ENCODE measurements at regions not wholly inside any gene's neighbourhood (a gene's known extent, or its start where the extent isn't known, plus 50 kb on each side); places are given as distances from the start of the nearest gene placed in this dataset.

- Histone ChIP-seq H3K27me3 (ENCODE audit: control insufficient read depth in 1 of 2, insufficient read depth in 2 of 2, low read length in 2 of 2) (no peaks in the 10 kb centered on the region), H3K27ac (ENCODE audit: low read depth in 2 of 2, low read length in 1 of 2) (no peak overlapping the region), H3K4me3 (ENCODE audit: low read depth in 1 of 2, low read length in 2 of 2) (no peak overlapping the region), H3K4me1 (ENCODE audit: control insufficient read depth in 2 of 2, insufficient read depth in 2 of 2, low read length in 1 of 2) (no peaks in the 10 kb centered on the region), H3K36me3 (ENCODE audit: control insufficient read depth in 2 of 2, insufficient read depth in 2 of 2, low read length in 1 of 2) (no peaks in the 10 kb centered on the region), H3K9me3 (ENCODE audit: control insufficient read depth in 2 of 2, insufficient read depth in 1 of 2, low read depth in 1 of 2, low read length in 1 of 2) (no peaks in the 10 kb centered on the region)
- 58 to 59% methylated on average over 2 of the region's 2 CpGs for WGBS, 2 donors
Measured at GRCh38 chrX:5526191-5526590, 702.5 kb downstream of the NLGN4X start.

GRCh38 chrX:5490786-5491563, 737.7 kb downstream of the NLGN4X start:
- no peaks in the 10 kb centered on the region for H3K27me3 ChIP-seq (ENCODE audit: control insufficient read depth in 1 of 2, insufficient read depth in 2 of 2, low read length in 2 of 2)
- H3K27ac ChIP-seq (ENCODE audit: low read depth in 2 of 2, low read length in 1 of 2), result no peak overlapping the region
- H3K4me1 ChIP-seq (ENCODE audit: control insufficient read depth in 2 of 2, insufficient read depth in 2 of 2, low read length in 1 of 2), result no peaks in the 10 kb centered on the region
- 61 to 69% methylated on average over 8 of the region's 8 CpGs for WGBS, 2 donors
- peaks cover 0 to 2% of the 10 kb centered on the region in 2 donors for H3K9me3 ChIP-seq (ENCODE audit: control insufficient read depth in 2 of 2, insufficient read depth in 1 of 2, low read depth in 1 of 2, low read length in 1 of 2)
- no peak overlapping the region for H3K4me3 ChIP-seq (ENCODE audit: low read depth in 1 of 2, low read length in 2 of 2)
- H3K36me3 ChIP-seq (ENCODE audit: control insufficient read depth in 2 of 2, insufficient read depth in 2 of 2, low read length in 1 of 2), result no peaks in the 10 kb centered on the region

- H3K4me3 ChIP-seq (ENCODE audit: low read depth in 1 of 2, low read length in 2 of 2), result no peak overlapping the region
- 91 to 93% methylated on average over 4 of the region's 4 CpGs for WGBS, 2 donors
- no peaks in the 10 kb centered on the region for H3K9me3 ChIP-seq (ENCODE audit: control insufficient read depth in 2 of 2, insufficient read depth in 1 of 2, low read depth in 1 of 2, low read length in 1 of 2)
- no peaks in the 10 kb centered on the region for H3K27me3 ChIP-seq (ENCODE audit: control insufficient read depth in 1 of 2, insufficient read depth in 2 of 2, low read length in 2 of 2)
- no peaks in the 10 kb centered on the region for H3K4me1 ChIP-seq (ENCODE audit: control insufficient read depth in 2 of 2, insufficient read depth in 2 of 2, low read length in 1 of 2)
- no peak overlapping the region for H3K27ac ChIP-seq (ENCODE audit: low read depth in 2 of 2, low read length in 1 of 2)
- no peaks in the 10 kb centered on the region for H3K36me3 ChIP-seq (ENCODE audit: control insufficient read depth in 2 of 2, insufficient read depth in 2 of 2, low read length in 1 of 2)
Measured at GRCh38 chrX:5474282-5474681, 754.4 kb downstream of the NLGN4X start.

GRCh38 chrX:5458300-5458842, 770.3 kb downstream of the NLGN4X start:
- Histone ChIP-seq H3K4me3 (ENCODE audit: low read depth in 1 of 2, low read length in 2 of 2) (no peak overlapping the region), H3K27ac (ENCODE audit: low read depth in 2 of 2, low read length in 1 of 2) (no peak overlapping the region), H3K27me3 (ENCODE audit: control insufficient read depth in 1 of 2, insufficient read depth in 2 of 2, low read length in 2 of 2) (no peaks in the 10 kb centered on the region), H3K36me3 (ENCODE audit: control insufficient read depth in 2 of 2, insufficient read depth in 2 of 2, low read length in 1 of 2) (no peaks in the 10 kb centered on the region), H3K9me3 (ENCODE audit: control insufficient read depth in 2 of 2, insufficient read depth in 1 of 2, low read depth in 1 of 2, low read length in 1 of 2) (no peaks in the 10 kb centered on the region), H3K4me1 (ENCODE audit: control insufficient read depth in 2 of 2, insufficient read depth in 2 of 2, low read length in 1 of 2) (no peaks in the 10 kb centered on the region)
- 72 to 74% methylated on average over 6 of the region's 6 CpGs for WGBS, 2 donors

GRCh38 chrX:5449323-5449722, 779.3 kb downstream of the NLGN4X start:
- no peaks in the 10 kb centered on the region for H3K4me1 ChIP-seq (ENCODE audit: control insufficient read depth in 2 of 2, insufficient read depth in 2 of 2, low read length in 1 of 2)
- H3K9me3 ChIP-seq (ENCODE audit: control insufficient read depth in 2 of 2, insufficient read depth in 1 of 2, low read depth in 1 of 2, low read length in 1 of 2), result no peaks in the 10 kb centered on the region
- H3K4me3 ChIP-seq (ENCODE audit: low read depth in 1 of 2, low read length in 2 of 2), result no peak overlapping the region
- WGBS, 2 donors, result 69 to 76% methylated on average over 1 of the region's 1 CpG
- no peaks in the 10 kb centered on the region for H3K36me3 ChIP-seq (ENCODE audit: control insufficient read depth in 2 of 2, insufficient read depth in 2 of 2, low read length in 1 of 2)
- no peak overlapping the region for H3K27ac ChIP-seq (ENCODE audit: low read depth in 2 of 2, low read length in 1 of 2)
- no peaks in the 10 kb centered on the region for H3K27me3 ChIP-seq (ENCODE audit: control insufficient read depth in 1 of 2, insufficient read depth in 2 of 2, low read length in 2 of 2)

- H3K9me3 ChIP-seq (ENCODE audit: control insufficient read depth in 2 of 2, insufficient read depth in 1 of 2, low read depth in 1 of 2, low read length in 1 of 2), result peaks cover 0 to 6% of the 10 kb centered on the region in 2 donors
- no peak overlapping the region for H3K27ac ChIP-seq (ENCODE audit: low read depth in 2 of 2, low read length in 1 of 2)
- H3K4me1 ChIP-seq (ENCODE audit: control insufficient read depth in 2 of 2, insufficient read depth in 2 of 2, low read length in 1 of 2), result no peaks in the 10 kb centered on the region
- no peaks in the 10 kb centered on the region for H3K27me3 ChIP-seq (ENCODE audit: control insufficient read depth in 1 of 2, insufficient read depth in 2 of 2, low read length in 2 of 2)
- H3K36me3 ChIP-seq (ENCODE audit: control insufficient read depth in 2 of 2, insufficient read depth in 2 of 2, low read length in 1 of 2), result no peaks in the 10 kb centered on the region
- H3K4me3 ChIP-seq (ENCODE audit: low read depth in 1 of 2, low read length in 2 of 2), result no peak overlapping the region
Measured at GRCh38 chrX:5431823-5432222, 796.8 kb downstream of the NLGN4X start.

GRCh38 chrX:5425119-5425518, 803.5 kb downstream of the NLGN4X start:
- H3K4me1 ChIP-seq (ENCODE audit: control insufficient read depth in 2 of 2, insufficient read depth in 2 of 2, low read length in 1 of 2), result no peaks in the 10 kb centered on the region
- H3K27ac ChIP-seq (ENCODE audit: low read depth in 2 of 2, low read length in 1 of 2), result no peak overlapping the region
- no peaks in the 10 kb centered on the region for H3K27me3 ChIP-seq (ENCODE audit: control insufficient read depth in 1 of 2, insufficient read depth in 2 of 2, low read length in 2 of 2)
- peaks cover 0 to 9% of the 10 kb centered on the region in 2 donors for H3K9me3 ChIP-seq (ENCODE audit: control insufficient read depth in 2 of 2, insufficient read depth in 1 of 2, low read depth in 1 of 2, low read length in 1 of 2)
- H3K36me3 ChIP-seq (ENCODE audit: control insufficient read depth in 2 of 2, insufficient read depth in 2 of 2, low read length in 1 of 2), result no peaks in the 10 kb centered on the region
- no peak overlapping the region for H3K4me3 ChIP-seq (ENCODE audit: low read depth in 1 of 2, low read length in 2 of 2)

GRCh38 chrX:5417381-5417780, 811.3 kb downstream of the NLGN4X start:
- Histone ChIP-seq H3K27me3 (ENCODE audit: control insufficient read depth in 1 of 2, insufficient read depth in 2 of 2, low read length in 2 of 2) (no peaks in the 10 kb centered on the region), H3K27ac (ENCODE audit: low read depth in 2 of 2, low read length in 1 of 2) (no peak overlapping the region), H3K9me3 (ENCODE audit: control insufficient read depth in 2 of 2, insufficient read depth in 1 of 2, low read depth in 1 of 2, low read length in 1 of 2) (peaks cover 0 to 5% of the 10 kb centered on the region in 2 donors), H3K4me1 (ENCODE audit: control insufficient read depth in 2 of 2, insufficient read depth in 2 of 2, low read length in 1 of 2) (no peaks in the 10 kb centered on the region), H3K36me3 (ENCODE audit: control insufficient read depth in 2 of 2, insufficient read depth in 2 of 2, low read length in 1 of 2) (no peaks in the 10 kb centered on the region), H3K4me3 (ENCODE audit: low read depth in 1 of 2, low read length in 2 of 2) (no peak overlapping the region)
- 44 to 49% methylated on average over 1 of the region's 1 CpG for WGBS, 2 donors

- Histone ChIP-seq H3K36me3 (ENCODE audit: control insufficient read depth in 2 of 2, insufficient read depth in 2 of 2, low read length in 1 of 2) (no peaks in the 10 kb centered on the region), H3K4me3 (ENCODE audit: low read depth in 1 of 2, low read length in 2 of 2) (no peak overlapping the region), H3K4me1 (ENCODE audit: control insufficient read depth in 2 of 2, insufficient read depth in 2 of 2, low read length in 1 of 2) (no peaks in the 10 kb centered on the region), H3K9me3 (ENCODE audit: control insufficient read depth in 2 of 2, insufficient read depth in 1 of 2, low read depth in 1 of 2, low read length in 1 of 2) (peaks cover 0 to 6% of the 10 kb centered on the region in 2 donors), H3K27ac (ENCODE audit: low read depth in 2 of 2, low read length in 1 of 2) (no peak overlapping the region), H3K27me3 (ENCODE audit: control insufficient read depth in 1 of 2, insufficient read depth in 2 of 2, low read length in 2 of 2) (no peaks in the 10 kb centered on the region)
- WGBS, 2 donors, result 92 to 95% methylated on average over 2 of the region's 2 CpGs
Measured at GRCh38 chrX:5415738-5416137, 812.9 kb downstream of the NLGN4X start.

GRCh38 chrX:5409106-5409505, 819.6 kb downstream of the NLGN4X start:
- no peaks in the 10 kb centered on the region for H3K4me1 ChIP-seq (ENCODE audit: control insufficient read depth in 2 of 2, insufficient read depth in 2 of 2, low read length in 1 of 2)
- no peaks in the 10 kb centered on the region for H3K27me3 ChIP-seq (ENCODE audit: control insufficient read depth in 1 of 2, insufficient read depth in 2 of 2, low read length in 2 of 2)
- H3K4me3 ChIP-seq (ENCODE audit: low read depth in 1 of 2, low read length in 2 of 2), result no peak overlapping the region
- H3K9me3 ChIP-seq (ENCODE audit: control insufficient read depth in 2 of 2, insufficient read depth in 1 of 2, low read depth in 1 of 2, low read length in 1 of 2), result peaks cover 0 to 3% of the 10 kb centered on the region in 2 donors
- WGBS, 2 donors, result 67% methylated on average over 5 of the region's 5 CpGs
- H3K36me3 ChIP-seq (ENCODE audit: control insufficient read depth in 2 of 2, insufficient read depth in 2 of 2, low read length in 1 of 2), result no peaks in the 10 kb centered on the region
- no peak overlapping the region for H3K27ac ChIP-seq (ENCODE audit: low read depth in 2 of 2, low read length in 1 of 2)

All from esophagus (tissue), 2 donors.